ENCODE measurements at regions not wholly inside any gene's neighbourhood (a gene's known extent, or its start where the extent isn't known, plus 50 kb on each side); places are given as distances from the start of the nearest gene placed in this dataset.

DNA sequence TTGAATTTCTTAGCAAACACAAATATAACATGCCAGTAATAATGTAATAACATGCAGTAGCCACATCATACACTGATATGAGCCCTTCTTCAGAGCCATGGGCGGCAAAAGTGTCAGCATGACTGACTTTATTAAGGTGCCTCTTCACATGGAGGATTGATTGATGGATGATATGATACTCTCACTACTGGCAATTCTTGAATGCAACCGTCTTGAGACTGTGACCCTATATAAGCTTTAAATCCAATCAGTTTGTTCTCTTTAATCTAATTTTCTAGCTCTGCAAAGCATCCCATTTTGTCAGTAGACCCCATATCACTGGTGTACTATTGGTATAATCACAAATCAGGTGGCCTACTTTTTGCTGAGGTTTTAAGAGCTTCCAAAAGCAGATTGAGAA is 463.7 kb upstream of the ROBO2 start:
- ATAC-seq, result no peak
- Histone ChIP-seq H3K36me3 (no peaks in the 10 kb centered on the region), H3K4me1 (no peaks in the 10 kb centered on the region), H3K27ac (no peak overlapping the region), H3K27me3 (no peaks in the 10 kb centered on the region), H3K9me3 (no peaks in the 10 kb centered on the region), H3K4me3 (no peak overlapping the region)
- intact Hi-C loops (cut with DNase I; ENCODE audit: low total_unique reads), result no loop called here
- in situ Hi-C loops (cut with MboI; ENCODE audit: low sequenced_read_pairs in 4 of 4), result no loop called here
- DNase-seq, result no peak
- TF ChIP-seq, protein P1, sequence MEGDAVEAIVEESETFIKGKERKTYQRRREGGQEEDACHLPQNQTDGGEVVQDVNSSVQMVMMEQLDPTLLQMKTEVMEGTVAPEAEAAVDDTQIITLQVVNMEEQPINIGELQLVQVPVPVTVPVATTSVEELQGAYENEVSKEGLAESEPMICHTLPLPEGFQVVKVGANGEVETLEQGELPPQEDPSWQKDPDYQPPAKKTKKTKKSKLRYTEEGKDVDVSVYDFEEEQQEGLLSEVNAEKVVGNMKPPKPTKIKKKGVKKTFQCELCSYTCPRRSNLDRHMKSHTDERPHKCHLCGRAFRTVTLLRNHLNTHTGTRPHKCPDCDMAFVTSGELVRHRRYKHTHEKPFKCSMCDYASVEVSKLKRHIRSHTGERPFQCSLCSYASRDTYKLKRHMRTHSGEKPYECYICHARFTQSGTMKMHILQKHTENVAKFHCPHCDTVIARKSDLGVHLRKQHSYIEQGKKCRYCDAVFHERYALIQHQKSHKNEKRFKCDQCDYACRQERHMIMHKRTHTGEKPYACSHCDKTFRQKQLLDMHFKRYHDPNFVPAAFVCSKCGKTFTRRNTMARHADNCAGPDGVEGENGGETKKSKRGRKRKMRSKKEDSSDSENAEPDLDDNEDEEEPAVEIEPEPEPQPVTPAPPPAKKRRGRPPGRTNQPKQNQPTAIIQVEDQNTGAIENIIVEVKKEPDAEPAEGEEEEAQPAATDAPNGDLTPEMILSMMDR (IDR thresholded peaks at IDR 0.05 in 4 of 5, conservative IDR thresholded peaks at IDR 0.05 in 1 of 5), result no peak
- TF ChIP-seq POLR2A (IDR thresholded peaks at IDR 0.05), result no peak

DNA sequence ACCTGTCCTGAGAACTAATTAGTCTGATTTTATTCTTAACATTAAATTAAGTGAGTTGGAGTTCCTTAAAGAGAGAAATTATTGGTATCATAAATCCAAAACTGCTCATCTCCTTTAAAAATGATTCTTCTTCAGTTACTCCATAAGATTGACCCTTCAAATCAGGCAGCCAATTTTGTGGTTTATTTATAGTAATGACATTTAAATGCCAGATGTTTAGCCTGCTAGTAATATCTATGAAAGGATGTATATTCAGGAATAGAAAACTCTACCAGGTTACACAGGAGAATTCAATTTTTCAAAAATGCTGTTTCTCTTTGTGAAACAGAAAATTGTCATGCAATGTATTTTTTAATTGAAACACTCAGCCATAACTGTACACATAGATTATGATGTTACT is 457.8 kb upstream of the ROBO2 start:
- no peak overlapping the region for H3K27ac ChIP-seq
- no peak overlapping the region for H3K4me3 ChIP-seq
- H3K27me3 ChIP-seq, result no peaks in the 10 kb centered on the region
- ATAC-seq (no peak), DNase-seq (no peak)
- H3K4me1 ChIP-seq, result no peaks in the 10 kb centered on the region
- no peak for TF ChIP-seq POLR2A (IDR thresholded peaks at IDR 0.05)
- TF ChIP-seq, protein P1 (IDR thresholded peaks at IDR 0.05 in 4 of 5, conservative IDR thresholded peaks at IDR 0.05 in 1 of 5), result no peak
- intact Hi-C loops (cut with DNase I; ENCODE audit: low total_unique reads) (no loop called here), in situ Hi-C loops (cut with MboI; ENCODE audit: low sequenced_read_pairs in 4 of 4) (no loop called here)
- no peaks in the 10 kb centered on the region for H3K9me3 ChIP-seq
- H3K36me3 ChIP-seq, result no peaks in the 10 kb centered on the region

DNA sequence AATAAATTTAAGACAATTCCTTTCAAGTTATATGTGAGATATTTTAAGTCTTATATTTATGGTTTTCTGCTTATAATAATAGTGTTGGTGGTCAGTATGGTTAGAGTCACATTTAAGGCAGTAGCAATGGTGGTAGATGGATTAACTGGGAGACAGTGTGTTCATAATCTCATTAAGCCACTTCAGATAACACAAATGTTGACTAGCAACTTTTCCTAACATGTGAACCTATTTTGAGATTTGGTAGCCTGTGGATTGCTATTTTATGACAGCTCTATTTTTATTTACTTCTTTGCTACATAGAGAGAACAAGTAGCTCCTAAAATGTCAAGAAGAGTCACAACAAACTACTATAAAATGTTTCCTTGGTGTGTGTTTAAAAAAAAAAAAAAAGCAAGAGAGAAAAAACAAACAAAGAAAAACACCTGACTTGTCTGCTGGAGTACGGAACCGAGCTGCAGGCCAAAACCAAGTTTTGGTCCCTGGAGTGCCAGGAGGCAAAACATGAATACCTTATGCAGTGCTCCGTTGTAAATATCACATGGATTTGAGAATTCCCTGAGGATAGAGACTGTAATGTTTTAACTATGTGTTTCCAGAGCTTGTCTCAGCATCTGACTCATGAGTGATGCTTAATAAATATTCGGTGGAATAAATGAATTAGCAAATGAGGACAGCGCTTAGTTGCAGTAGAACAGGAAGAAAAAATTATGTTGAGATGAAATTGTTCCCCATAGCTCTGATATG is 457.1 kb upstream of the ROBO2 start:
- no peak for ATAC-seq
- Histone ChIP-seq H3K4me1 (no peaks in the 10 kb centered on the region), H3K9me3 (no peaks in the 10 kb centered on the region), H3K36me3 (no peaks in the 10 kb centered on the region), H3K27me3 (no peaks in the 10 kb centered on the region), H3K4me3 (no peak overlapping the region), H3K27ac (no peak overlapping the region)
- TF ChIP-seq, protein P1 (IDR thresholded peaks at IDR 0.05 in 4 of 5, conservative IDR thresholded peaks at IDR 0.05 in 1 of 5), result no peak
- in situ Hi-C loops (cut with MboI; ENCODE audit: low sequenced_read_pairs in 4 of 4) (no loop called here), intact Hi-C loops (cut with DNase I; ENCODE audit: low total_unique reads) (no loop called here)
- DNase-seq, result no peak

DNA sequence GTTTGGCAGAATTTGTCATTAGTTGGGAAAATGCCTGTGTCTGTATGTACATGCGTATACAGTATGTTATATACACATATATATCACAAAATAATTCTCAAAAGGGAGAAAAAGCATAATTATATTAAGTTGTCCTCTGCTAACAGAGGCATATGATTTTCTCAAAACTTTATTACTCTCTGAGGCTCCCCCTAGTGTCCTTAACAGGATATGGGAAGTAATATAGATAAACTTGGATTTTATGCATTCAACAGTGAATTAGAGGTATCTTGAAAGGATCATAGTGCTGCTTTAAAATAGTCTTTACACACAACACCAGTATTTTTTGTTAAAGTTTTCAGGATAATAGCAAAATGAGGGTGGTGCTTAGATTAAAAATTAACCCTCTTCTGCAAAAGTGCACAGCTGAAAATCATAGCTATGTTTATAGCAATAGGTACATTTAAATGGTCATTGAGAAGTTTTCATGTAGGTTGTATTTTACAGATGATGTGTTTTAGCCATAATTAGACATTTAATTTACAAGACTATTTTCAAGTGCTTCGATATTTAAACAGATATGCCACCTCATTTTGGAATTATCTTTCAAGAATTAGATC is 454.0 kb upstream of the ROBO2 start:
- Histone ChIP-seq H3K4me3 (no peak overlapping the region), H3K27ac (no peak overlapping the region), H3K9me3 (no peaks in the 10 kb centered on the region), H3K4me1 (no peaks in the 10 kb centered on the region), H3K36me3 (no peaks in the 10 kb centered on the region), H3K27me3 (no peaks in the 10 kb centered on the region)
- in situ Hi-C loops (cut with MboI; ENCODE audit: low sequenced_read_pairs in 4 of 4) (no loop called here), intact Hi-C loops (cut with DNase I; ENCODE audit: low total_unique reads) (no loop called here)
- DNase-seq (no peak), ATAC-seq (no peak)
- TF ChIP-seq, protein P1 (IDR thresholded peaks at IDR 0.05 in 4 of 5, conservative IDR thresholded peaks at IDR 0.05 in 1 of 5), result no peak
- no peak for TF ChIP-seq POLR2A (IDR thresholded peaks at IDR 0.05)
